ENCODE measurements at regions not wholly inside any gene's neighbourhood (a gene's known extent, or its start where the extent isn't known, plus 50 kb on each side); places are given as distances from the start of the nearest gene placed in this dataset.

DNA sequence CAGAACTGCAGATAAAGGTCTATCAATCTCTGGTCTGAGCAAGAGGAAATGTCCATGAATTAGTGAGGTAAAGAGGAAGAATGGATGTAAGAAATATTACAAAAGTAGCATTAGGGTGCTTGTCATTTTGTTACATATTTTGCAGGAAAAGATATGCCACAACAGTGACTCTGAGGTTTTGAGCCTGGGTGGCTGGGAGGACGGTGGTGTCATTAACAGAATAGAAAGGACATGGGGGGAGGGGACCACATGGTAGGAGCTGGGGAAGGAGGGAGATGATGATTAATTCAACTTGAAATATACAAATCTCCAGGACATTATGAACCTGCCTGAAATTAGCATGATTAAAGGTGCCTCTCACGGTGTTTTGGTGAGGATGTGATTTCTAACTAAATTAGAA lies 245.5 kb upstream of the MDFIC2 start:
- TF ChIP-seq CTCF (IDR thresholded peaks at IDR 0.05; ENCODE audit: unreplicated experiment): no peak
- H3K36me3 Mint-ChIP-seq (ENCODE audit: insufficient read depth): no peaks in the 10 kb centered on the region
- no peaks in the 10 kb centered on the region for H3K27me3 Mint-ChIP-seq
- H3K4me3 Mint-ChIP-seq (ENCODE audit: low read depth): no peak overlapping the region
- H3K4me1 Mint-ChIP-seq (ENCODE audit: low read depth): no peaks in the 10 kb centered on the region
- no peaks in the 10 kb centered on the region for H3K9me3 Mint-ChIP-seq (ENCODE audit: low read depth)
- no peak for DNase-seq (ENCODE audit: low spot score, unreplicated experiment)
- no peak overlapping the region for H3K27ac Mint-ChIP-seq

DNA sequence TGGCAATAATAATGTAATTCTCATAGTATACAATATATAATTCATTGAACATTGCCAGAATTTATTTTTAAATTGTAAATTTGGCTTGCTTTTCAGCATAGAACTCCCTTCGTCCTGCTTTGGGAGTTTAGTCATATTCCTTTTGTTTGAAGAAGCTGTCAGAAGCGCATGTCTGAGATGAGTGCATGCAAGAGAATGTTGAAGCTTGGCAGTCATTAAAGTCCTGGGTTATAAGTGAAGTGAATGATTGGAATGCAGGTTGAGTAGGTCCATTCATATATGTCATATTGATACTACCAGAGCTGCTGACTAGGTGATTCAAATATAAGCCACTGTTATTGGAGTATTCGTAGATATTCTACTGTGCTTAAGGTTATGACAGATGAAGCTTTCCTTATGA lies 243.6 kb upstream of the MDFIC2 start:
- H3K4me3 Mint-ChIP-seq (ENCODE audit: low read depth): no peak overlapping the region
- H3K9me3 Mint-ChIP-seq (ENCODE audit: low read depth): no peaks in the 10 kb centered on the region
- H3K4me1 Mint-ChIP-seq (ENCODE audit: low read depth): no peaks in the 10 kb centered on the region
- no peaks in the 10 kb centered on the region for H3K27me3 Mint-ChIP-seq
- H3K36me3 Mint-ChIP-seq (ENCODE audit: insufficient read depth): no peaks in the 10 kb centered on the region
- no peak for DNase-seq (ENCODE audit: low spot score, unreplicated experiment)
- no peak overlapping the region for H3K27ac Mint-ChIP-seq
- TF ChIP-seq CTCF (IDR thresholded peaks at IDR 0.05; ENCODE audit: unreplicated experiment): no peak

GRCh38 chr3:70554170-70554569 lies 241.7 kb upstream of the MDFIC2 start:
- H3K36me3 Mint-ChIP-seq (ENCODE audit: insufficient read depth): no peaks in the 10 kb centered on the region
- no peaks in the 10 kb centered on the region for H3K4me1 Mint-ChIP-seq (ENCODE audit: low read depth)
- H3K4me3 Mint-ChIP-seq (ENCODE audit: low read depth): no peak overlapping the region
- TF ChIP-seq CTCF (IDR thresholded peaks at IDR 0.05; ENCODE audit: unreplicated experiment): no peak
- no peak for DNase-seq (ENCODE audit: low spot score, unreplicated experiment)
- no peaks in the 10 kb centered on the region for H3K27me3 Mint-ChIP-seq
- no peak overlapping the region for H3K27ac Mint-ChIP-seq
- H3K9me3 Mint-ChIP-seq (ENCODE audit: low read depth): no peaks in the 10 kb centered on the region

DNA sequence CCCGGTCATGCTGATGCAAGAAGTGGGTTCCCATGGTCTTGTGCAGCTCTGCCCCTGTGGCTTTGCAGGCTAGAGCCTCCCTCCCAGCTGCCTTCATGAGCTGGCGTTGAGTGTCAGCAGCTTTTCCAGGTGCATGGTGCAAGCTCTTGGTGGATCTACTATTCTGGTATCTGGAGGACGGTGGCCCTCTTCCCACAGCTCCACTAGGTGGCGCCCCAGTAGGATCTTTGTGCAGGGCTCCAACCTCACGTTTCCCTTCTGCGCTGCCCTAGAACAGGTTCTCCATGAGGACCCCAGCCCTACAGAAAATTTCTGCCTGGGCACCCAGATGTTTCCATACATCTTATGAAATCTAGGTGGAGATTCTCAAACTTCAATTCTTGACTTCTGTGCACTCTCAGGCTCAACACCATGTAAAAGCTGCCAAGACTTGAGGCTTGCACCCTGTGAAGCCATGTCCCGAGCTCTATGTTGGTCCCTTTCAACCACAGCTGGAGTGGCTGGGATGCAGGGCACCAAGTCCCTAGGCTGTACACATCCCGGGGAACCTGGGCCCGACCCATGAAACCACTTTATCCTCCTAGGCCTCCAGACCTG lies 238.4 kb upstream of the MDFIC2 start:
- TF ChIP-seq CTCF (IDR thresholded peaks at IDR 0.05; ENCODE audit: unreplicated experiment): peak; percentile 66
- no peaks in the 10 kb centered on the region for H3K9me3 Mint-ChIP-seq (ENCODE audit: low read depth)
- peak; percentile 31 for DNase-seq (ENCODE audit: low spot score, unreplicated experiment)

DNA sequence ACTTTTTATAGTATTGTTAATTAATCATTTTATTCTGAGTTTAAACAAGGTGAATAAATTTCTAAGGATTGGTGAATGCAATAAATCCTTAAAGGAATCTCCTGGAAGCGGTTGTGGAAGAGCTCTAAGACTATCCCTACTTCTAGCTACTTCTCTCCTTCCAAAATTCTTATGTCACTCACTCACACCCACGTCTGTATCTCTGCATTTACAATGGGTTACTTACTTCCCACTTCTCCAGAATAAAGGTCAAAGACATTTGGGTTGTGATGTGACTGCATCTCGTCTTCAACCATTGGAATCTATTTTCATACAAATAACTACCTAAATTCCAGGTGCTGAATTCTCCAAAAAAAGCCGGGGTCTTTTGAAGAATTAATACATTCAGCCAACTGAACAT lies 234.2 kb upstream of the MDFIC2 start:
- Mint-ChIP-seq H3K27ac (no peak overlapping the region), H3K36me3 (ENCODE audit: insufficient read depth) (no peaks in the 10 kb centered on the region), H3K4me1 (ENCODE audit: low read depth) (no peaks in the 10 kb centered on the region), H3K9me3 (ENCODE audit: low read depth) (peaks cover 4% of the 10 kb centered on the region), H3K4me3 (ENCODE audit: low read depth) (no peak overlapping the region), H3K27me3 (no peaks in the 10 kb centered on the region)
- no peak for TF ChIP-seq CTCF (IDR thresholded peaks at IDR 0.05; ENCODE audit: unreplicated experiment)
- no peak for DNase-seq (ENCODE audit: low spot score, unreplicated experiment)

More for the DNA sequence above, 238.4 kb upstream of the MDFIC2 start:
- H3K27me3 Mint-ChIP-seq: no peaks in the 10 kb centered on the region
- H3K4me1 Mint-ChIP-seq (ENCODE audit: low read depth): no peaks in the 10 kb centered on the region
- H3K36me3 Mint-ChIP-seq (ENCODE audit: insufficient read depth): no peaks in the 10 kb centered on the region
- H3K4me3 Mint-ChIP-seq (ENCODE audit: low read depth): no peak overlapping the region
- no peak overlapping the region for H3K27ac Mint-ChIP-seq
